K562 (cell line): ENCODE measurements at regions not wholly inside any gene's neighbourhood (a gene's known extent, or its start where the extent isn't known, plus 50 kb on each side); places are given as distances from the start of the nearest gene placed in this dataset.

ENCODE experiments used
- ATAC-seq: fragments of 200-7000 bp; cut with Tn5 transposase; 3 replicates; pipeline ENCODE4 v1.9.1; 2020; ENCODE audit warnings: moderate library complexity
- BruUV-seq: library from RNA; stranded (reverse); fragments of 400-500 nt; replicated peaks from 2 replicates; lab custom pipeline; 2021; lab: Mats Ljungman, UMichigan
- CTCF ChIA-PET: fragments of 300-600 bp; formaldehyde crosslinking; extraction: SDS; loops from one replicate; lab custom pipeline; 2021; ENCODE audit warnings: low intra/inter-chr PET ratio; lab: Yijun Ruan, JAX
- POLR2A ChIA-PET: fragments of 300-600, 350-650 bp; sonication (Branson Sonifier 250); formaldehyde crosslinking; extraction: SDS; loops from one replicate; lab custom pipeline; 2021; ENCODE audit warnings: antibody characterized with exemption, inconsistent platforms; lab: Yijun Ruan, JAX
- DNase-seq, 4 experiments: peaks; one replicate each; pipeline versions ENCODE4 v3.0.0 to v3.0.0-alpha.2; 2011 to 2018; ENCODE audit warnings: low spot score in 3 of 4, mixed read lengths in 3 of 4; ENCODE audit errors: extremely low read depth in 1 of 4
- FAIRE-seq: peaks from 2 replicates; lab custom pipeline; 2011; peaks lifted over from hg19 to GRCh38; lab: Jason Lieb, UNC
- H2AFZ ChIP-seq: 2 replicates; pipeline ENCODE4 v1.6.0; 2011; ENCODE audit warnings: low read depth, low read length, control low read depth, inconsistent platforms
- H3K27ac ChIP-seq: fragments of 200-600 bp; 3 replicates; pipeline ENCODE4 v1.8.0; 2011; ENCODE audit warnings: low read depth, mild to moderate bottlenecking, control low read depth, inconsistent platforms, low read length, moderate library complexity, mixed read lengths; ENCODE audit errors: extremely low read depth
- H3K27me3 ChIP-seq, 2 experiments: fragments of 300-600 bp in 1 of 2; 2 replicates in 1 of 2; 3 replicates in 1 of 2; pipeline versions ENCODE4 v1.6.0 to v1.8.0; 2011; ENCODE audit warnings: inconsistent platforms in 2 of 2, low read length in 2 of 2, mild to moderate bottlenecking in 1 of 2, mixed read lengths in 1 of 2, moderate library complexity in 1 of 2; ENCODE audit not compliant: control insufficient read depth in 2 of 2, insufficient read depth in 2 of 2
- H3K36me3 ChIP-seq: fragments of 300-600 bp; 3 replicates; pipeline ENCODE4 v1.8.0; 2011; ENCODE audit warnings: mild to moderate bottlenecking, low read length, inconsistent platforms; ENCODE audit not compliant: control insufficient read depth, insufficient read depth
- H3K4me1 ChIP-seq, 2 experiments: fragments of 200-600 bp in 1 of 2; replicated peaks in 1 of 2; 2 replicates in 1 of 2; 3 replicates in 1 of 2; pipeline versions ENCODE4 v1.5.1 to v1.8.0; 2011; ENCODE audit warnings: inconsistent platforms in 2 of 2, low read length in 2 of 2, mild to moderate bottlenecking in 1 of 2, mixed read lengths in 1 of 2, moderate library complexity in 1 of 2; ENCODE audit not compliant: control insufficient read depth in 2 of 2, insufficient read depth in 2 of 2
- H3K4me2 ChIP-seq: 2 replicates; pipeline ENCODE4 v1.6.1; 2011; ENCODE audit warnings: low read length, control low read depth, inconsistent platforms, mixed read lengths; ENCODE audit not compliant: insufficient read depth
- H3K4me3 ChIP-seq: fragments of 200-600 bp; sonication (generic), shearing (Covaris generic); 2 replicates; pipeline ENCODE4 v1.5.1; 2016; ENCODE audit warnings: control low read depth, inconsistent platforms
- H3K79me2 ChIP-seq: fragments of 200-600 bp; 3 replicates; pipeline ENCODE4 v1.8.0; 2011; ENCODE audit warnings: low read length, inconsistent platforms; ENCODE audit not compliant: control insufficient read depth, insufficient read depth
- H3K9ac ChIP-seq, 2 experiments: 2 replicates each; pipeline versions ENCODE4 v1.6.0 to v1.6.1; 2011; ENCODE audit warnings: low read depth in 2 of 2, low read length in 2 of 2, control low read depth in 1 of 2, inconsistent platforms in 1 of 2, mild to moderate bottlenecking in 1 of 2, mixed read lengths in 1 of 2; ENCODE audit not compliant: insufficient read depth in 1 of 2
- H3K9me1 ChIP-seq: one replicate; pipeline ENCODE4 v1.6.0; 2011; ENCODE audit warnings: inconsistent platforms, mild to moderate bottlenecking, low read length, moderate library complexity; ENCODE audit not compliant: control insufficient read depth, insufficient read depth
- H3K9me3 ChIP-seq: replicated peaks from 2 replicates; pipeline ENCODE4 v1.5.1; 2011; ENCODE audit warnings: low read depth, low read length, inconsistent platforms; ENCODE audit not compliant: control insufficient read depth, insufficient read depth
- H4K20me1 ChIP-seq: replicated peaks from 2 replicates; pipeline ENCODE4 v1.6.1; 2011; ENCODE audit warnings: low read length, inconsistent platforms, mixed read lengths; ENCODE audit not compliant: control insufficient read depth, insufficient read depth
- BHLHE40 ChIP-seq: IDR thresholded peaks from 2 replicates; pipeline ENCODE4 v1.6.1; 2011; ENCODE audit warnings: low read length, improper control_type of control experiment
- ID3 ChIP-seq, 2 experiments: fragments of 250-450 bp in 1 of 2; fragments of 450-650 bp in 1 of 2; sonication (Bioruptor Pico) in 1 of 2; IDR thresholded peaks; 2 replicates each; pipeline versions ENCODE4 v1.6.1 to v1.8.0; 2016 to 2021; ENCODE audit warnings: mild to moderate bottlenecking in 2 of 2, moderate library complexity in 2 of 2, missing compliant biosample characterization in 1 of 2, missing genetic modification characterization in 1 of 2
- ILK ChIP-seq: fragments of 450-650 bp; IDR thresholded peaks from 2 replicates; pipeline ENCODE4 v1.6.1; 2016; ENCODE audit warnings: missing genetic modification characterization, low read depth, mild to moderate bottlenecking, missing compliant biosample characterization, moderate library complexity, borderline replicate concordance
- NFE2 ChIP-seq: IDR thresholded peaks from 2 replicates; pipeline ENCODE4 v1.6.1; 2014; ENCODE audit warnings: antibody characterized with exemption, low read depth
- SMC3 ChIP-seq: conservative IDR thresholded peaks from 2 replicates; pipeline ENCODE4 v1.6.1; 2011; ENCODE audit warnings: low read depth, low read length, improper control_type of control experiment; ENCODE audit not compliant: insufficient read depth
- TEAD1 ChIP-seq, 2 experiments: fragments of 450-650 bp in 1 of 2; sonication (generic) in 1 of 2; formaldehyde crosslinking; IDR thresholded peaks; 2 replicates each; pipeline versions ENCODE4 v1.4.0 to v1.8.0; 2020 to 2022; ENCODE audit warnings: mild to moderate bottlenecking in 2 of 2, missing genetic modification reagents in 1 of 2
- ZNF124 ChIP-seq: sonication (generic); formaldehyde crosslinking; IDR thresholded peaks from 2 replicates; pipeline ENCODE4 v1.8.1; 2022; ENCODE audit warnings: missing genetic modification reagents
- ZNF77 ChIP-seq: fragments of 250-450 bp; sonication (Bioruptor Pico); IDR thresholded peaks from 2 replicates; pipeline ENCODE4 v1.5.0; 2020
- in situ Hi-C: fragments of 300-500 bp; cut with MboI; formaldehyde crosslinking; loops from 4 replicates; pipeline ENCODE4 v1.15.0; 2018; ENCODE audit warnings: inconsistent platforms, mixed read lengths
- intact Hi-C: fragments of 100-400 bp; cut with micrococcal nuclease; formaldehyde crosslinking; loops from 2 replicates; pipeline ENCODE4 v1.14.2; 2022

- in situ Hi-C loops: no loop called here
- no peak overlapping the region for H3K4me3 ChIP-seq
- intact Hi-C loops: no loop called here
- no peak overlapping the region for H2AFZ ChIP-seq
- no peaks in the 10 kb centered on the region for H3K36me3 ChIP-seq
- no peaks in the 10 kb centered on the region for H3K4me1 ChIP-seq
- FAIRE-seq: no peak
- BruUV-seq: no TSS peak
- TF ChIP-seq SMC3 (no peak), ILK (tag) (no peak), TEAD1 (CRISPR knock-in tag; IDR thresholded peaks at IDR 0.05) (no peak), BHLHE40 (no peak), NFE2 (no peak), ID3 (CRISPR knock-in tag; IDR thresholded peaks at IDR 0.05) (no peak), ID3 (tag; IDR thresholded peaks at IDR 0.05) (no peak), ZNF124 (CRISPR knock-in tag) (no peak), ZNF77 (CRISPR knock-in tag) (no peak)
- DNase-seq: no peak
- no peak overlapping the region for H3K27ac ChIP-seq
- ChIA-PET POLR2A (no interaction called here), CTCF (no interaction called here)
- no peaks in the 10 kb centered on the region for H3K9me3 ChIP-seq
- H3K79me2 ChIP-seq: no peaks in the 10 kb centered on the region
- no peak overlapping the region for H3K4me2 ChIP-seq
- H3K9ac ChIP-seq: no peak overlapping the region
- H3K27me3 ChIP-seq: no peaks in the 10 kb centered on the region
- H3K9me1 ChIP-seq: no peaks in the 10 kb centered on the region
- H4K20me1 ChIP-seq: no peaks in the 10 kb centered on the region
- no peak for ATAC-seq
Observed at GRCh38 chr5:97762483-97762882, 579.4 kb upstream of the RIOK2 start.
